AG09309 (cell line): ENCODE measurements at regions not wholly inside any gene's neighbourhood (a gene's known extent, or its start where the extent isn't known, plus 50 kb on each side); places are given as distances from the start of the nearest gene placed in this dataset.

Experiments
- DNase-seq: peaks from one replicate; pipeline ENCODE4 v3.0.0-alpha.2; 2010; ENCODE audit warnings: low read depth
- H3K4me3 ChIP-seq: 2 replicates; pipeline ENCODE4 v1.5.1; 2011; ENCODE audit warnings: mild to moderate bottlenecking, low read depth, low read length, moderate library complexity; ENCODE audit not compliant: control insufficient read depth
- CTCF ChIP-seq: IDR thresholded peaks from 2 replicates; pipeline ENCODE4 v1.5.1; 2011; ENCODE audit warnings: mild to moderate bottlenecking, low read depth, low read length, inconsistent platforms; ENCODE audit not compliant: insufficient read depth, control insufficient read depth; ENCODE audit errors: missing control alignments

DNA sequence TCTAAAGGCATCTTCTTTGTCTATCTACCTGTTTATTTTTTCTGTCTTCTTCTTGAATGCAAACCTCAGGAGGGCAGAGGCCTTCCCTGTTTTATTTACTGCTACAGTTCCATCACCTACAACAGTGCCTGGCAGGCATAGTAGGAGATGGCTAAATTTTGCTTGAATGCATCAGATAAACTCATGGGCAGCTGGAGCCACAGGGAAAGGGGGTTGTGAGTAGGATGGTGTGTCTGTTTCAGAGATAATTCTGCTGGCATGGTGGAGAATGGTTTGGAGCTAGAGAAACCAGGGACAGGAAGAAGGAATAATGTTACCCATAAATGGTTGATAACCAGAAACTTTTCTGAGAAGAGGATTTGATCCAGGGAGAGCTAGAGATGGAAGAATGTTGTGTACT lies 189.8 kb upstream of the BRINP1 start:
- no peak for TF ChIP-seq CTCF

DNA sequence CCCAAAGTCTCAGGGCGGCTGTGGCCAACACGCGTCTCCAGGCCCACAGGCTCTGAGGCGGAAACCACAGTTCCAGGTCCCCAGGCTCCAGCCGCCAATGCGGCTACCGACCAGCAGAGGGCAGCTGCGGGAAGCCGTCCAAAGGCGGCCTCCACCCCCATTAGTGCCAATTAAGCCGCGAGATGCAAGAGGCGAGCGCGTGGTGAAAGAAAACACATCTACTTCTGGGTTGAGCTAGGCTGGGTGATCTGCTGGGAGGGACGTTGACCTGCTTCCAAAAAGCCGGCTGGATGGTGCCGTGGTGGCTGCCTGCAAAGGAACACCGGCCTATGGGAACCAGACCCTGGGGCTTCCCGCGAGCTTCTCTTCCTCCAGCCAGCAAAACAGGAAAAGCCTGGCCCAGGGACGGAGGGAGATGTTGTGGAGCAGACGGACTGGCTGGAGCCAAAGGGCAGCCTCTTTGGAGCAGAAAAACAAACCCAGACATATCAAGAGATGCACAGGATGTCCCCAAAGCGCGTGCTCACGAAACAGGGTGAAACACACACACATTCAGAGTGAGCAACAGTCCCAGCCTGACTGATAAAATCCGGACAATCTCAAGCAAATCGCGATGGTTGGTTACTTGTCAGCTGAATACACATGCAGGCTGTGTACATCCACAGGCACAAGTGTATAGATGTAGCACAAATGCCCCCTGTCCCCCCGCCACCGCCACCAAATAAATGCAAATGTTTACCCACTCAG lies 187.1 kb upstream of the BRINP1 start:
- peak; percentile 98 for TF ChIP-seq CTCF
- DNase-seq, result peak; percentile 10
- H3K4me3 ChIP-seq, result peak overlapping the region; percentile 48

More for the DNA sequence above, 189.8 kb upstream of the BRINP1 start:
- DNase-seq, result no peak
- no peak overlapping the region for H3K4me3 ChIP-seq

GRCh38 chr9:119544492-119544891 lies 175.3 kb upstream of the BRINP1 start:
- H3K4me3 ChIP-seq, result no peak overlapping the region
- DNase-seq, result no peak
- TF ChIP-seq CTCF, result no peak

- no peak overlapping the region for H3K4me3 ChIP-seq
- no peak for DNase-seq
- no peak for TF ChIP-seq CTCF
These were observed 167.9 kb upstream of the BRINP1 start for GRCh38 chr9:119537138-119537537.

DNA sequence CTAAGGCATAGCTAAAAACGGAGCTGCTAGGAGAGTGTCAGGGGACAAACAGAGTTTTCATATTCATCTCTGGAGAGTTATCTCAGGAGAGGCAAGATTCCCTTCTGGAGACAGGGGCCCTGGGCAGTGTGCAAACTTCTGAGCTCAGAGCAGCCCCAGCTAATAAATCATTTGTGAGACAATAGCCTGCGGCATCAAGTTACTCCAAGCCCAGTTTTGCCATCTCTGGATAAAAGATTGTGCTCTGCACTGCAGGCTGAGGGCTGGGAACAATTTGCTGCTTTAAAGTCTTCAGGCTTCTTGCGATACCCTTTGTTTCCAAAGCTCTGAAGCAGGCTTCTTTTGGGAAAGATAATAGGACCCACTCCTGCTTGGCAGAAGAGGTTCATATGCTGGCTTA lies 164.3 kb upstream of the BRINP1 start:
- no peak for DNase-seq
- no peak overlapping the region for H3K4me3 ChIP-seq
- no peak for TF ChIP-seq CTCF

DNA sequence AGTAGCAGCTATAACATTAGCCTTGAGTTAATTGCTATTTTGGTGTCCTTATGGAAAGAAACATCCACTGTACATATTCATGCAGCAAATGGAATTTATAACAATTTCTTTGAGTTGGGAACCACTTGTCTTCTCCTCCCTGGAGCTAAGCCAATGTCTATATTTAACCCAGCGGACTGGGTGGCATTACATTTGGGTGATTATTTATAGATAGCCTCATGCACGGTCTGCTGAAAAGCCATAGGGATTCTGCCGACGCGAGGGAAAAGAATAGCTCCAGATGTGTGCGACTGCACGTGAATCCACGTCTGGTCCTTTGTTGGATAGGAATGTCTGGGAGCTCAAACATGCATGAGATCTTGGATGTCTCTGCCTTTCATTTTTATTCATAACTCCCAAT lies 157.5 kb upstream of the BRINP1 start:
- no peak overlapping the region for H3K4me3 ChIP-seq
- DNase-seq, result no peak
- TF ChIP-seq CTCF, result no peak
